ENCODE measurements at regions not wholly inside any gene's neighbourhood (a gene's known extent, or its start where the extent isn't known, plus 50 kb on each side); places are given as distances from the start of the nearest gene placed in this dataset.

- TF ChIP-seq, protein P1, sequence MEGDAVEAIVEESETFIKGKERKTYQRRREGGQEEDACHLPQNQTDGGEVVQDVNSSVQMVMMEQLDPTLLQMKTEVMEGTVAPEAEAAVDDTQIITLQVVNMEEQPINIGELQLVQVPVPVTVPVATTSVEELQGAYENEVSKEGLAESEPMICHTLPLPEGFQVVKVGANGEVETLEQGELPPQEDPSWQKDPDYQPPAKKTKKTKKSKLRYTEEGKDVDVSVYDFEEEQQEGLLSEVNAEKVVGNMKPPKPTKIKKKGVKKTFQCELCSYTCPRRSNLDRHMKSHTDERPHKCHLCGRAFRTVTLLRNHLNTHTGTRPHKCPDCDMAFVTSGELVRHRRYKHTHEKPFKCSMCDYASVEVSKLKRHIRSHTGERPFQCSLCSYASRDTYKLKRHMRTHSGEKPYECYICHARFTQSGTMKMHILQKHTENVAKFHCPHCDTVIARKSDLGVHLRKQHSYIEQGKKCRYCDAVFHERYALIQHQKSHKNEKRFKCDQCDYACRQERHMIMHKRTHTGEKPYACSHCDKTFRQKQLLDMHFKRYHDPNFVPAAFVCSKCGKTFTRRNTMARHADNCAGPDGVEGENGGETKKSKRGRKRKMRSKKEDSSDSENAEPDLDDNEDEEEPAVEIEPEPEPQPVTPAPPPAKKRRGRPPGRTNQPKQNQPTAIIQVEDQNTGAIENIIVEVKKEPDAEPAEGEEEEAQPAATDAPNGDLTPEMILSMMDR (IDR thresholded peaks at IDR 0.05), result no peak
- H3K9me3 Mint-ChIP-seq, result peaks cover 26% of the 10 kb centered on the region
- no peaks in the 10 kb centered on the region for H3K36me3 Mint-ChIP-seq (ENCODE audit: low read depth)
- no peaks in the 10 kb centered on the region for H3K4me1 Mint-ChIP-seq (ENCODE audit: low read depth)
- H3K27ac Mint-ChIP-seq, result no peak overlapping the region
- no peak for DNase-seq
- no peaks in the 10 kb centered on the region for H3K27me3 Mint-ChIP-seq (ENCODE audit: insufficient read depth)
- H3K4me3 Mint-ChIP-seq, result no peak overlapping the region
Measured at GRCh38 chr6:69601132-69601531, 195.7 kb downstream of the LMBRD1 start.

DNA sequence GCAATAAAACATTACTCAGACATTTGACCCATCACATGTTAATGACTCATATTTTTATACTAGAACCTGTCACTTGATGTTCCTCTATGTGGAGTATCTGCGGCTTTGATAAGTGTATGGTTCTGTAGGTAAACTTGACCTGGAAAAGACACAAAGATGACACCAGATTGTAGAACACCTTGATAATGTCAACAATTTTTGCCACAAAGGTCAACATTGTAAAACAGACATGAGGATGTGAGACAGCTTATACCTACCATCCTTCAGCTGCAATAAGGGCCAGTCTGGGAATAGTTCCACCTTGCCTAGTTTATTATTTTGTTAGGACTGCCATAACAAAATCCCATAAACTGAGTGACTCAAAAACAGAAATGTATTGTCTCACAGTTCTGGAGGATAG lies 202.4 kb downstream of the LMBRD1 start:
- Mint-ChIP-seq H3K36me3 (ENCODE audit: low read depth) (no peaks in the 10 kb centered on the region), H3K27ac (no peak overlapping the region), H3K27me3 (ENCODE audit: insufficient read depth) (no peaks in the 10 kb centered on the region), H3K4me1 (ENCODE audit: low read depth) (no peaks in the 10 kb centered on the region), H3K4me3 (no peak overlapping the region), H3K9me3 (peaks cover 21% of the 10 kb centered on the region)
- no peak for DNase-seq
- TF ChIP-seq, protein P1 (IDR thresholded peaks at IDR 0.05), result no peak

DNA sequence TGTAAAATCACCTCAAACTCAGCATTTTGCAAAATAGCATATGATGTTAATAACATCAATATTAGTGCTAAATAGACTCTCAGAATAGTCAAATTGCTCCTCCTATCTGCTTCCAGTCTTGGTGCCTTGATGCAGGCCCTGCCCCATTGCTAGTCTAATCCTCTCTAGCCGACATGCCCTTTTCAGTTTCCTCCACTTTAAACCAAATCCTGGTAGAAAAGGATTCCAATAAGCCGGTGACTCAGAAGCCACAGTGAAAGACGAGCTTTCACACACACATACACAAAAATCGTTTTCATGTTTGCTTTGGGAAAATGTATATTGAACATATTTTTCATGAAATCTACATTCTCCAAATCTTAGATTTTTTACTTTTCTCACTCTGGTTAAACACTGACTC lies 203.1 kb downstream of the LMBRD1 start:
- H3K4me1 Mint-ChIP-seq (ENCODE audit: low read depth), result no peaks in the 10 kb centered on the region
- no peak for DNase-seq
- TF ChIP-seq, protein P1 (IDR thresholded peaks at IDR 0.05), result no peak
- H3K9me3 Mint-ChIP-seq, result peaks cover 21% of the 10 kb centered on the region
- no peaks in the 10 kb centered on the region for H3K36me3 Mint-ChIP-seq (ENCODE audit: low read depth)
- no peaks in the 10 kb centered on the region for H3K27me3 Mint-ChIP-seq (ENCODE audit: insufficient read depth)
- H3K4me3 Mint-ChIP-seq, result no peak overlapping the region
- H3K27ac Mint-ChIP-seq, result no peak overlapping the region

DNA sequence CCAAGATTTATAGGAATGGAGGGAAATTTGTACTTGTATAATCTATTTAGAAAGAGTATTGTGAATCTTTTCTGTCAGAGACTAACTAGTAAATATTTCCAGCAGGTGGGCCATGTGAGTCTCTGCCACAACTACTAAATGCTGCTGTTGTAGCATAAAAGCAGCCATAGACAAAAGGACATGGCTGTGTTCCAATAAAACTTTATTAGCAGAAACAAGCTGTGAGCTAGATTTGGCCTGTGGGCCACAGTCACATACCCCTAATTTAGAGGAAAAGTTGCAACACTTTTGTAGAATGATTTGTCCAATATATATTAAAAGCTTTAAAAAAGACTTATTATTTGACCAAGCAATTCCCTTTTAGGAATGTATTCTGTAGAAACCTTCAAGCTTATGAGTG lies 207.2 kb downstream of the LMBRD1 start:
- no peaks in the 10 kb centered on the region for H3K4me1 Mint-ChIP-seq (ENCODE audit: low read depth)
- H3K9me3 Mint-ChIP-seq, result peaks cover 16% of the 10 kb centered on the region
- no peaks in the 10 kb centered on the region; the same call in 1 of the 2 replicates for H3K27me3 Mint-ChIP-seq (ENCODE audit: insufficient read depth)
- no peak overlapping the region for H3K4me3 Mint-ChIP-seq
- no peak overlapping the region for H3K27ac Mint-ChIP-seq
- TF ChIP-seq, protein P1 (IDR thresholded peaks at IDR 0.05), result no peak
- no peaks in the 10 kb centered on the region for H3K36me3 Mint-ChIP-seq (ENCODE audit: low read depth)
- DNase-seq, result no peak

DNA sequence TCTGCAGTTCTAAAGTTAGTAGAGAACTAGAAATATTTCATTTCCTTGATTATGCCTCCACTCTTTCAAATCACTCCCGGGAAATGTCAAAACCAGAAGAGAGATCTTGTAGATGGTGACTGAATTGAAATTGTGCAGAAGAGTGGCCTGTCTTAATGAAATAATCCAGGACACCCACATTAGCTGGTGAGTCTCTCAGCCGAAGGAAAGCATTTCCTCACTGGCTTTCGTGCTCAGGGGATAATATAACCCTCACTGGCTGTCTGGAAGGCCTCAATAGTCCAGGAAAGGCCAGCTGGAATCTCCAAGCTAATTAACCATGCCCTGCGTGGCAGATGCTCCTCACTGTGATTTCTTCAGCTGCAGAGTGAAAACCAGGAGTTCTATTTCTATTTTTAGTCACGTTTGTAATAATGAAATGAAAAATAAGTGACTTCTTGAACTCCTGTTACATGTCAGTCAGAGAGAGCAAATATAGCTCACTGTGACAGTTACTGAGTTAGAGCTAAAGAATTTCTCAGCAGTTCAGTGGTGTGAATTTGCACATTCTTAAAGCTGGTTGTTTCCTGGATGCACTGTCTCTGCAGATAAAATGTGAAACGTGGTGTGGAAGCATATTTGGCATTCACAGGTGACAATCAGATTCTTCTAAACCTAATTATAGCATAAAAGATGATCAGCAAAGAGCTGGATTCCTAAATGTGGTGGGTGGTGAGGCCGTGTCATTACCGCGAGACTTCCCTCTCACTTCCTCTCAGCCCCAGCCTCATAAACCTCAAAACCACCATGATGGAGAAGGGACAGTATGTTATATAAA lies 211.7 kb downstream of the LMBRD1 start:
- TF ChIP-seq, protein P1 (IDR thresholded peaks at IDR 0.05), result no peak
- Mint-ChIP-seq H3K27ac (no peak overlapping the region), H3K4me3 (no peak overlapping the region), H3K4me1 (ENCODE audit: low read depth) (no peaks in the 10 kb centered on the region), H3K36me3 (ENCODE audit: low read depth) (no peaks in the 10 kb centered on the region), H3K27me3 (ENCODE audit: insufficient read depth) (no peaks in the 10 kb centered on the region; the same call in 1 of the 2 replicates), H3K9me3 (peaks cover 19% of the 10 kb centered on the region)
- DNase-seq, result no peak
